CD4-positive, alpha-beta T cell treated with Interleukin-4 for 1 hour (primary cell): ENCODE measurements at regions not wholly inside any gene's neighbourhood (a gene's known extent, or its start where the extent isn't known, plus 50 kb on each side); places are given as distances from the start of the nearest gene placed in this dataset.

Experiments used
- DNase-seq, 2 donors: peaks; one replicate each; pipeline ENCODE4 v3.0.0-alpha.2; 2020 to 2022

DNA sequence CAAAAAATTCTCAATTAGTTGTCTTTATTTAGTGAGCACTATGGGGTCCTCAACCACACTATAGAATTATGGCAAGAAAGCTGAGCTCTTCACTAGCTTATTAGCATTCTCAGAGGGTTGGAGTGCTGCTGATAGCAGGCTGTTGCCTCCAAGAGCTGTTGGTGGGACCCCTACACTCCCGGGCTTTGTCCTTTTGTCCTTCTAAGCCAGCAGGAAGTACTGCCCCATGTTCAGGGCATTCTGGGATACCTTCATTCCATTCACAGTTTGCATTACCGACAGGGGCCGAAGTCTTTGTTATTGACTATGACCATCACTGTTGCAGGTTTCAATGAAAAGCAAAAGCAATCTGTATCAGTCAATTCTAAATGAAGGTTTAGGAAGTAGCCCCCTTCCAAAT, 89.5 kb upstream of the OTX2 start:
- DNase-seq: no peak

DNA sequence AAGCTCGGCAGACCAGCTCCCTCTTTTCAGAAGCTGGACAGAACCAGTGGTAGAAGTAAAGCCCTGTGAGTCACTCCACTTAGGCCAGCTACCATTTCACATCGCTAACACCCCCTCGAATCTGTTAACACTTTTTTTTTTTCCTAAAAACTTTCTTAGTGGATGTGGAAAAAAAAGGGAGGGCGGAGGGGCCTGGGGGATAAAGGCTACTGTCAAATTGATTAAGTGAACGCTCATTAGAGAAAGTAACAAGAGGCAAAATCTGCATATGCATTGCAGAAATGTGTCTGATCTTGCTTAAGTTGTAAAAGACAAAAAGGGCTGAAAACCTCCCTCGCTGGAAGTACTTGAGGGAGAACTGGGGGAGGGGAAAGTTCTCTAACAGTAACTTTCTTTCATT, 86.6 kb upstream of the OTX2 start:
- no peak for DNase-seq

DNA sequence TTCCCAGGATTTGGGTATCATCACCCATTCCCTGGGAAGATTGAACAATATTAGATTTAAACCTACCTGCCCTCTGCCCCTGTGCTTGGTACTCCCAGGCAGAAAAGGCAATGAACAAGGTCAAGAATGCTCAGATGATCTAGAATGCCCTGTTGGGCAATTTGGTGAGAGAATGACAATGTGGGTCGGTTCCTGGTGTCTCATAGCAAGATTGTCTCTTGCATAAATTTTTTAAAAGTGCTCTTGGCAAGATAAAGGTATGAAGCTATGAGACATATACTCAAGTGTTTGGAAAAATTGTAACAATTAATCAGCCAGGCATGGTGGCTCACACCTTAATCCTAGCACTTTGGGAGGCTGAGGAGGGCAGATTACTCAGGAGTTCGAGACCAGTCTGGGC, 86.0 kb upstream of the OTX2 start:
- DNase-seq: no peak

DNA sequence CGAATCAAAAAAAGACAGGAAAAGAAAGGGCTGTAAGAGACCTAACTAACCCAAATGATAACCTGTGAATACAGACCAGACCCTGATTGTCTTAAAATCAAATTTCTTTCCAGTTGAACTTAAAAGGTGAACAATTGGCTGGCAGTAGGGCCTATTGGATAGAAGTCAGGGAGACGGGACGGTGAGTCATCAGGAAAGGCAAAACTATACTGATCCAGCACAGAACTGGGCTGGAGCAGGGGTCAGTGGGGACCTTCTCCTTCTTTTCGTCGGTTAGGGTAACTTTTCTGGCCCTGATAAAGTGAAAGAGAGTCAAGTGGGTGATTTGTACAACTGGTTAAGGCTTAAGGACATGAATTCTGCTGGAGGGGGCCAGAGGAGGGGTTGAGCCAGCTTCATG, 84.9 kb upstream of the OTX2 start:
- DNase-seq: no peak

DNA sequence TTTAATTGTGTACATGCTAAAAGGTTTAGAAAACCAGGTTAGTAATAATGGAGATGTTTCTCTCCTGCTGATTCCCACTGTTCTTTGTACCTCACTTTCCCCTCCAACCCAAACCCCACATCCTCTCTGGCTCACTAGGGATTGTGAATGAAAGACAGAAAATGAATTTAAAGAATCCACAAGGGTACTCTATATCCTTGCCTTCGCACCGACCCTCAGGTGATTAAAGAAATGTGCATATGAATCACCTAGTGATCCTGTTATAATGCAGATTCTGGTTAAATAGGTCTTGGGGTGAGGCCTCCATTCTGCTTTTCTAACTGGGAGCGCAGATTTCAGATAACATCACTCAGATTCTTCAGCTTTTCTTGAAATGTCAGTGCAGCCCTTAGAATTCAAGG, 84.3 kb upstream of the OTX2 start:
- no peak for DNase-seq

DNA sequence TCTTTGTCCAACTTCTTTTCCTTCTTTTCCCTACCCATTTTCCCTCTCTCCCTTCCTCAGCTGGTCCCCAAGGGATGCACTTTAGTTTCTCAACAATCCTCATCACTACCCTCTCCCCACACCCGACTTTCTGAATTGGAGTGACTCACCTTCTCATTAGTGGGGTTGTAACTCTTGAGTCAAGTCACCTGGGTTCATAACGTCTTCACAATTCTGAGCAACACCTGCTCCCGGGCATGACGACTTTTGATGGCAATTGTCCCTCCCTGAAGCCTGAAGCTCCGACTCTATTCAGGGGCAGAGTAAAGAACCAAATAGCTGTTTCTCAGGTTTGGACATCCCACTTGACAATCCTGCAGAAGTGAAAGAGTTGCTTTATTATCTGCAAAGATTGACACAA, 82.7 kb upstream of the OTX2 start:
- DNase-seq: no peak

DNA sequence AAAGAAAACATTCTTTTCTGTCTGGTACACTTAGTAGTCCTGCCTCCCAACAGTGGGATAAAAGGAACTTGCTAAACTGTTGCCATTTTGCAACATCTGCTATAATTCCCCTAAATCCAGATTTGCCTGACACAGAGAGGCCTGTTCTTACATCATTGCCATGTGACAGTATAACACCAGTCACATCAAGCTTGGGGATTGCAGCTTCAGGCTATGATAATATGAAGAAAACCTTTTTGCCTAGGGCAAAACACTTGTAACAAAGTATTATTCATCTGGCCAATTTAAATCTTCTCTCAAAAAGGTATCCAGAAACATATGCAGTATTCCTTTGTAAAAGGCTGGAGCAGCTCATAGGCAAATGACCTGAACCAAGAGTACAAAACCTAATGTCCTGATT, 80.9 kb upstream of the OTX2 start:
- no peak for DNase-seq

DNA sequence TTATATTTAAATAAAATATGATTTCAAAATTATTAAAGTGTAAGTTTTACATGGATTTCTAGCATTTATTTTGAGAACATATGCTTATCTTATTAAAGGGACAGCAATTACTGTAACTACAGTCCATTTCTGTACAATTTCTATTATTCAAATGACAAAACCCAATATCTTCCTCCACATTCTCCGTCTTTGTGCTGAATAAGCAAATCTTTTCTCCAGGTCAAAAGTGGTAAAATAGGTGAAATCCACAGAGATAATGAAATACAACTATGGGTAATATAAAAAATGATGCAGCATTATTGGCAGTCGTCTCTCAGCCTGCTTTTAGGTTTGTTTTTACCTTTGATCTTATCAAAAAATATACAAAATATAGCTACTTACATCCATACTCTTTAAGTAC, 79.4 kb upstream of the OTX2 start:
- no peak for DNase-seq

DNA sequence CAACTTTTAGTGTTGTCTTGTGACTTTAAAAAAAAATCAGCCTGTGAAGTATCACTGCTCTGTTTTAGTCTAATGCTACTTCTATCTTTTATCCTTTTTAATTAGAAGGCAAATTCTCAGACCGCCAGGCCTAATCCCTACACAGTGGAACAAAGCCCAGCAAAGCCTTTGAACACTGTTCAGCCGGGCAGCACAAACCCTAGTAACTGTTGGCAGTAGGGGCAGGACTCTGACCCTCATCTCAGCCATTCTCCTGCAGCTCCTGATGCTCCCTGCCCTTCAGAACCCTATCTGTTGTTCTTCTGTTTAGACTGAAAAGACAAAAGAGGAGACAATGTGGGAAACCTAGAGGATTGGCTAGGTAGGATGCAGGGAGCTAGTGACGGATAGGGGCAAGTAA, 78.0 kb upstream of the OTX2 start:
- DNase-seq: no peak

DNA sequence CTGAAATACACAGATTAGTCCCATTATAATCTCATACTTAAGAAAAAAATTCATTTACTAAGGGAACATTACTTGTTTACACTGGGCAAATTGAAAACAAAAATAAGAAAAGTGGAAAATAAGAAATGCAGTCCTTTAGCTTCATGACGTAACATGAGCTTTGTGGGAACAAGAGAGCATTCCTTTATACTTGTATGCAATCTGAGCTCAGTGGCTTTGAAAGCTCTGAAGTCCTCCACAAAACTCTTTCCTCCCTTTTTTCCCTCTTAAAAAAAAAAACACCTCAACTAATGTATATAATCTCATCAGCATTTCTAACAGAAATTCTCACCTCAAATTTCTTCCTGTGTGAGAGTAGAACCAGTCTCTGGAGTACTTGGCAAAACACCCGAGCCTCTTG, 76.9 kb upstream of the OTX2 start:
- DNase-seq: no peak

DNA sequence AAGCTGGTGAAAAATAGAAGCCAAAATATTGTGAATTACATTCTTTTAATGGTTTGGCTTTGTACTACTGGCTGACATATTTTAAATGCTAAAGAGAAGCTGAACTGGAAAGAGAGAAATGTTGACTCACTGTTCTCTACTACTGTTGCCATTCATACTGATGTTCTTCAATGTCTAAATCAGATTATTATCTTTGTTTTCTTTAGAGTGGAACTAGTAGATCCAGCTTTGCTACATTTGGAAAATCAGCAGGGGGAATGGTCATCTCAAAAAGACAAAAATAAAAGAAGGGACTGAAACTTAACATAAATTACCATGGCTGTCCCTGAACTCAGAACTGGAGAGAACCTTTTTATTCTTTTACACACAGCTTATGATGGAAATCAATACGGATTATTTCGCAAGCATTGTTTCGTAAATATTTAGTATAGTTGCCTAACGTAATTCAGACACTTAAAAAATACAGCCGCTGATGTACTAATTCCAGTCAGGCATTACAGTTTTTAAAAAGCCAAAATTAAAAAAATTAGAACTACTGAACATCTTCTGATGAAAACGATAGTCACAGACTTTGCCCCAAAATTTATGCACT, 76.3 kb upstream of the OTX2 start:
- no peak for DNase-seq

DNA sequence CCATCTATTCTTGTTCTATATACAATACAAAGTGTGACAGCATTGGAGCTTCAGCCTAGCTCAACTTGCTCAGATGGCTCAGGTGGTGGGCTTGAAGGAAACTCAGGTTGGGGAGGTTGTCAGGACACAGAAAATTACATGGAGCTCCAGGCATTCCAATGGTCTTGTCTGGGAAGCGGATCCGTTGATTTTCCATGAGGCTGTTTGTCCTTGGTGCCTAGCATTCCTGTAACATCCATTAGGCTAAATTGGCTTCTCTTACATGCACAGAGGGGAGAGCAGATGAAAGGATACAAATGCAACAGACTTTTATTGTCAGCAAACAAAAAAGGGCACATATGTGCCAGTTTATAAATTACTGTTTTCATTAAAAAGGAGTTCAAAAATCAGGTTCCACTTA, 75.5 kb upstream of the OTX2 start:
- DNase-seq: no peak

DNA sequence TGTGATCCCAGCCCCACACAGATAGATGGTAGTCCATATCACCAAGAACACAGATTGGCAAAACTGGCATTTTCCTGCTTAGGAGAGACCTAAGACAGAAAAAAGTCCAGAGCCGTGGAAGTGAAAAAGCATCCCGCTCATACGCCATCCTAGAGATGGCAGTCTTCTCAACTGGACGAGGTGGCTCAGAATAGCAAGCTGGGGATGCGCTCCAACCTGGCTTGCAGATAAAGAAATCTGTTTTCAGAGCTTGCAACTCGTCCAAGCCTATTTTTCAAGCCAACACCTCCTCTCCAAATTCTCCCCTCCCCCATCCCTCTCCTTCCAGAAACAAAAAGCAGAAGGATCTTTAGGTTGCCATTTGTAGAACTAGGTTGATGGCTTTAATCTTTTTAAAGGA, 74.3 kb upstream of the OTX2 start:
- no peak for DNase-seq

DNA sequence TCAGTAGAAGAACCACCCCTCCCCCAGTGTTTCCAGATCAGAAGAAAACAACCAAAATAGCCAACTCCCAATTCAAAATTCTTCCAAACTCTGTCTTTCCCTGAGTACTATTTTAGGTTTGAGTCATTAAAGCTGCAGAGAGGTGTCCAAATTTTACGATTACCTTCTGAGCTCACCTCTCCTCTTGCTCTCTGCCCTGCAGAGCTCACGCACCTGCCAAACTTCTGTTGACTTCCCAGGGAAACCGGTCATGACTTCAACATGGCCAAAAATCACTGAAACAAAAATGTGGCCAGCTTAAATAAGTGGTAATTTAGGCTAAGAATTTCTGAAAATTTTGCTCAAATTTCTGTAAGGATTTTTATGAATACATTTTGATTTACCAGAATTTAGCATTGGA, 70.9 kb upstream of the OTX2 start:
- DNase-seq: no peak

DNA sequence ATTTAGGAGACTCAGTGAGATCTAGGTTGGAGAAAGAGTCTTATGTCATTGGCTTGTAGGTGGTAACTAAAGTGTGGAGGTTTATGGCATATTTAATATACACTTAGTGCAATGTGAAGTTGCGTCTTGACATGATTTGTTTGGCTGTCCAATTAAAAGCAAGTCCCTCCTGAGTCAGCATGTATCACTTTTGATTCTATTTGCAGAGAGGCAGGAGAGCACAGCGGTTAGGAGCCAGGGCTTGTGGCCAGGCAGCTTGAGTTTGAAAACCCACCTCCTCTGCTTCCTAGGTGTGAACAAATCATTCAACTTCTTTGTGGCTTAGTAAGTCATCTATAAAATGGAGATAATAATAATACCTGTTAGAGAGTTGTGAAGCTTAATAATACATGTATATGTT, 68.5 kb upstream of the OTX2 start:
- no peak for DNase-seq

DNA sequence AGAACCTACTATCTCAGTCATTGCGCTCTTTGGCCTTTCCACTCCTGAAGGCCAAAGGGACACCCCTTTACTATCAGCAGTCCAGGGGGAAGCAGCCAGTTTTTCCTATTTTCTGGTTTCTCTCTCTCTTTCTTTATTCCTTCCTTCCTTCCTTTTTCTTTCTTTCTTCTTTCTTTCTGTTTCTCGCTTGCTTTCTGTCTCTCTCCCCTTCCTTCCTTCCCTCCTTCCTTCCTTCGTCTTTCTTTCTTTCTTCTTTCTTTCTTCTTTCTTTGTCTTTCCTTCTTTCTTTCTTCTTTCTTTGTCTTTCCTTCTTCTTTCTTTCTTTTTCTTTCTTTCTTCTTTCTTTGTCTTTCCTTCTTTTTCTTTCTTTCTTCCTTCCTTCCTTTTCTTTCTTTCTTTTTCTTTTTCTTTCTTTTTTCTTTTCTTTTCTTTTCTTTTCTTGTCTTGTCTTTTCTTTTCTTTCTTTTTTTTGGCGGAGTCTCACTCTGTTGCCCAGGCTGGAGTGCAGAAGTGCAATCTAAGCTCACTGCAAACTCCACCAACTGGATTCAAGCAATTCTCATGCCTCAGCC, 64.9 kb upstream of the OTX2 start:
- DNase-seq: no peak

DNA sequence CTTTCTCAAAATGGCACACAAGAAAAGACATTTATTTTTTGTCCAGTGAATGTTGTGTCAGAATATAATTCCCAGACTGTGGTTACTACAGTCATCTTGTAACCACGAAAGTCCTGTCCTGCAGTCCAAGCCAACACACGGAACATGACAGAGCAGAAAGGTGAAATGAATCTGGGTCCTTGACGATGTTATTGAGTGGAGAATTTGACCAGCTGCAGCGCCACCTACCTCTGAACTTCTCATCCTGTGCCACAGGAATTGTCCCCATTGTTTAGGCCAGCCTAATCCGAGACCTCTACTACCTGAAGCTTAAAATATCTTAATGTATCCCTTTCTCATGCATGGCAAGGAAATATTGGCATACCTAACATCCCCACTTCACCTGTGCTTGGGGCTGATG, 64.1 kb upstream of the OTX2 start:
- DNase-seq: no peak

DNA sequence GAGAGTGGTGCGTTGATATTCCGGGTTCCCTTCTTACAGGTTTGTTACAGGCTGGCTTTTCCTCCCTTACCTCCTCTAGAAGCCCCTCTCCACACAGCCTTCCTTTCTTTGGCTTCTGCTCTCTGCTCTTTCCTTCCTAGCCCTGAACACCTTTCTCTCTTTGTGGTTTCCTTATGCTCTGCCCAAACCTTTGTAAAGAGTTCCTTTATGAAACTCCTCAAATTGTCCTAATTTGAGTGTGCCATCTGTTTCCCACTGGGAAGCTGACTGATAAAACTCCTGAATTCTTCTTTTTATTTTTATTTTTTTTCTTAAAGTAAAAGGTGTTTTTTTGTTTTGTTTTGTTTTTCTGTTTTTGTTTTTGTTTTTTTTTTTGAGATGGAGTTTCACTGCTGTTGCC, 60.1 kb upstream of the OTX2 start:
- no peak for DNase-seq

DNA sequence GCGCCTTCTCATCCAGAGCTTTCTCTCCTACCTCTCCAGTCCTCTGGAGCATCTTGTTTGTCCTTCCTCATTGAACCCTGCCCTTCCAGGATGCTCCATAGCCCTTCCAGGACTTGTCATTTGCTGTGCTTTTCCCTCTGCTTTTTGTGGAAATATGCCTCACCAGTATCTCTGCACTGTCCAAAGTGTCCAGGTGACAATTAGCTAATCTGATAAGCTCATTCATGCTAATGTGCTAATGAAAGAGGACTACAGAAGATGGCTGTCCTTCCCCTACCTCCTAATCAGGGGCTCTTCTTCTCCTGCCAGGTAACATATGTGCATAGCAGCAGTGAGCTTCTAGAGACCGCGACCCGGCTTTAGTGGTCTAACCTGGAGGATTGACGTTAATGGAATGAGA, 58.4 kb upstream of the OTX2 start:
- DNase-seq: no peak

DNA sequence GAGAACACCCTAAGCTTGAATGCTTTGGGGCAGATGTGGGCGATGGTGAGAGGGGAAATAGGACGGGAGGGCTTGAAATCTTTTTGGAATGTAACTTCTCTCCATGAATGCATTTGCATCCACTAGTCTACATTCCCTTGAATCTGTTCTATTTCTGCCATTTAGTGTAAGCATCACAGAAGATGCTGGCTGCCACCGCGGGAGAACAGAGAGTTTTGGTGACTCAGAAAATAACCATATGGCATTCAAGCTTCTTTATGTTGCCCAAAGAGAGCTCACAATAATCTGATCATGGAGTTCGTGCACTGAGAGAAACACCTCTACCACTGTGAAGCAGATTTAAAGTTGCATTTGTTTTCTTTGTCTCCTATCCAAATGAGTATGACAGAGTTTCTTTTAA, 52.6 kb upstream of the OTX2 start:
- no peak for DNase-seq

DNA sequence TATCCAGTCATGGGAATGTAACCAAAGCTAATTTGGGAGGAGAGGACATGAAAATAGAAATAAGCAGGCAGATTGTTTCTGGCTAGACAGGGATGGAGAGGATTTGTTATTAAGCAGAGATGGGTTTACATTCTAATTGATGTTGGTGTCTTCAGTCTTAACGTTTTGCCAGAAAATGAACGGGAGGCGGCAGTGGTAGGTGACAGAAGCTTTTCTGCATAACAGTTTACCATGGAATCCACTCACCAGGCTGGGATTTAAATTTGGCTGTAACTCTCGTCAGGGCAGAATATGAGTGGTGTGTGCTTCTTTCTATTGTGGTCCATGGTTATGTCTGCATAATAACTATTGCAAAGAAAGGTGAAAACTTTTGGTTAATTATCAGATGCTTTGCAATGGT, 50.2 kb upstream of the OTX2 start:
- DNase-seq: no peak
